Nephron progenitor cell (in vitro differentiated cells): ENCODE measurements at regions not wholly inside any gene's neighbourhood (a gene's known extent, or its start where the extent isn't known, plus 50 kb on each side); places are given as distances from the start of the nearest gene placed in this dataset.

ENCODE experiments used
- DNase-seq: peaks from one replicate; pipeline ENCODE4 v3.0.0; 2021
- H3K27ac Mint-ChIP-seq: 2 replicates; pipeline ENCODE4 v1.8.0; 2021; ENCODE audit warnings: mild to moderate bottlenecking, moderate library complexity, mixed read lengths
- H3K27me3 Mint-ChIP-seq: 2 replicates; pipeline ENCODE4 v1.8.0; 2021; ENCODE audit warnings: mild to moderate bottlenecking, low read depth, mixed read lengths; ENCODE audit not compliant: poor library complexity
- H3K36me3 Mint-ChIP-seq: 2 replicates; pipeline ENCODE4 v1.8.0; 2021; ENCODE audit warnings: low read depth, mixed read lengths
- H3K4me1 Mint-ChIP-seq: 2 replicates; pipeline ENCODE4 v1.8.0; 2021; ENCODE audit warnings: mixed read lengths
- H3K4me3 Mint-ChIP-seq: 2 replicates; pipeline ENCODE4 v1.8.0; 2021; ENCODE audit warnings: mild to moderate bottlenecking, moderate library complexity, mixed read lengths
- H3K9me3 Mint-ChIP-seq: 2 replicates; pipeline ENCODE4 v1.8.0; 2021; ENCODE audit warnings: mild to moderate bottlenecking, moderate library complexity, mixed read lengths
- TF ChIP-seq, protein P1 (sequence below): fragments of 200-600 bp; sonication (generic); IDR thresholded peaks from 2 replicates; pipeline ENCODE4 v1.5.0; 2021; ENCODE audit warnings: antibody characterized with exemption

DNA sequence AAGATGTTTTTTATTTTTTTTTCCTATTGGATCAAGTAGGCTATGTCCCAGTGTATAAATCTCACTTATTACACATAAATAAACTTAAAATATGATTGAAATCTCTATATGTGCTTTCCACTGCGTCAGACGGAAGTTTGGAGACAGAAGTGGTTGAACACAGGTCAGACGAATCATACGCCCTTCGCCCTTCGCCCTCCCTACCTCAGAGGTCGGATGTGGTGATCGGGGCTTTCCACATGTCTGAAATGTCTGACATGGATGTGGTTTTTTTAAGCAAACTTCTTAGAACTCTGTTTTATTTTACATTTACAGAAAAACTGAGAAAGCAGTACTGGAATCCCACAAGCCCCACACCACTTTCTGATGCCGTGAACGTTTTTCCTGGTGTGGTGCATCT is 344.4 kb downstream of the THBS2 start:
- no peak for DNase-seq
- Mint-ChIP-seq H3K27ac (no peak overlapping the region), H3K4me1 (no peaks in the 10 kb centered on the region), H3K9me3 (peaks cover 49% of the 10 kb centered on the region), H3K36me3 (no peaks in the 10 kb centered on the region), H3K4me3 (no peak overlapping the region), H3K27me3 (no peaks in the 10 kb centered on the region)
- TF ChIP-seq, protein P1, sequence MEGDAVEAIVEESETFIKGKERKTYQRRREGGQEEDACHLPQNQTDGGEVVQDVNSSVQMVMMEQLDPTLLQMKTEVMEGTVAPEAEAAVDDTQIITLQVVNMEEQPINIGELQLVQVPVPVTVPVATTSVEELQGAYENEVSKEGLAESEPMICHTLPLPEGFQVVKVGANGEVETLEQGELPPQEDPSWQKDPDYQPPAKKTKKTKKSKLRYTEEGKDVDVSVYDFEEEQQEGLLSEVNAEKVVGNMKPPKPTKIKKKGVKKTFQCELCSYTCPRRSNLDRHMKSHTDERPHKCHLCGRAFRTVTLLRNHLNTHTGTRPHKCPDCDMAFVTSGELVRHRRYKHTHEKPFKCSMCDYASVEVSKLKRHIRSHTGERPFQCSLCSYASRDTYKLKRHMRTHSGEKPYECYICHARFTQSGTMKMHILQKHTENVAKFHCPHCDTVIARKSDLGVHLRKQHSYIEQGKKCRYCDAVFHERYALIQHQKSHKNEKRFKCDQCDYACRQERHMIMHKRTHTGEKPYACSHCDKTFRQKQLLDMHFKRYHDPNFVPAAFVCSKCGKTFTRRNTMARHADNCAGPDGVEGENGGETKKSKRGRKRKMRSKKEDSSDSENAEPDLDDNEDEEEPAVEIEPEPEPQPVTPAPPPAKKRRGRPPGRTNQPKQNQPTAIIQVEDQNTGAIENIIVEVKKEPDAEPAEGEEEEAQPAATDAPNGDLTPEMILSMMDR, result no peak

DNA sequence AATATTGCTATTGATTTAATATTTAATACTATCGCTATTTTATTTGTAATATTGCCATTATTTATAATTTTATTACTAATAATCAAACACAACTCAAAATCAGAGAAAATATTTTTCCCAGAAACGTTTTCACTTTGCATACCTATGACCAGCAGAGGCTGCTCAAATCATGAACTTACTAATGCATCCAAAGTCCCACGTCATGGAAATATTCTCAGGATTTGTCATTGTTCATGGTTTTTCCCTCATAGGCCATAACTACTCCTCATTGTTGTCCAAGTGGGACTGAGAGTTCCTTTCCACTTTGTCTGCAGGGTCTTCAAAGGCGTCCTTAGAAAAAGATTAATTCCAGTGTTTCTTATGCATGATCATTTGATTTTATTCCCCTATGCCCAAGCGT is 344.8 kb downstream of the THBS2 start:
- no peaks in the 10 kb centered on the region for H3K4me1 Mint-ChIP-seq
- H3K27me3 Mint-ChIP-seq, result peaks cover under 1% of the 10 kb centered on the region
- H3K27ac Mint-ChIP-seq, result no peak overlapping the region
- TF ChIP-seq, protein P1, result no peak
- H3K9me3 Mint-ChIP-seq, result peaks cover 49% of the 10 kb centered on the region
- H3K4me3 Mint-ChIP-seq, result no peak overlapping the region
- no peak for DNase-seq
- no peaks in the 10 kb centered on the region for H3K36me3 Mint-ChIP-seq

DNA sequence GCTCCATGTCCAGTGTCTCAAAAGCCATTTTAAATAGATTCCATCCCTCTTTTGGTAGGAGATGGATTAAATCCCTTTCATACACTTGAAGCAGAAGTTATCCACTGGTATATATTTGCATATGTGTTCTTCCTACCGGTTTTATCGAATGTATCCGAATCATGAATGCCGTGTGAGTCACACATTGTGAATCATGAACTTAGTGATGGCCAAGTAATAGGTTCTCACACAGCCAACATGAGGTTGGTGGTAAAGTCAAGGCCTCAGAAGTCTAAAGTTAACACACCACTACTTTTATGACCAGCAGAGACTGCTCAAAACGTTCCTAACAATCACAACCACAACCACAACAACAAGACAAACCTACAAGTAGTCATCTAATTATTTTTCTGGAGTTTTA is 345.5 kb downstream of the THBS2 start:
- Mint-ChIP-seq H3K9me3 (peaks cover 49% of the 10 kb centered on the region), H3K27me3 (peaks cover 3% of the 10 kb centered on the region), H3K27ac (no peak overlapping the region), H3K4me3 (no peak overlapping the region), H3K36me3 (no peaks in the 10 kb centered on the region), H3K4me1 (no peaks in the 10 kb centered on the region)
- TF ChIP-seq, protein P1, result no peak
- no peak for DNase-seq

DNA sequence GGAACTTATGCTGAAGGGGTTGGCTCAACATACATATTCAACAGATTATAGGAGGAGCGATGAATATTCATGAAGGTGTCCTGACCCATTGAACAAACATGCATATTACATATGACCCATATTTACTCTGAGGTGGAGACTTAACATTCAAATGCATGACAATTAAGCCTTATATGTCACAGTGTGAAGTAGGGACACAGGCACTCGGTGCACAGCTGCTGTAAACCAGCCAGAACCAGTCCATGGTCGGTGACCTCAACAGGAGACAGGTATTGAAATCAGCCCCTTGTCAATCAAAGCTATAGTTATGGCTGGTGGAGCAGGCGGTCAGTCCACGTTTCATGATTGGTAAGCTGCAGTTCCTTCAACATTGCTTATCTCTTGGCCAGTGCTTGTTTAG is 347.3 kb downstream of the THBS2 start:
- DNase-seq, result no peak
- H3K27me3 Mint-ChIP-seq, result peaks cover 3% of the 10 kb centered on the region
- no peak overlapping the region for H3K4me3 Mint-ChIP-seq
- TF ChIP-seq, protein P1, result no peak
- peaks cover 4% of the 10 kb centered on the region for H3K4me1 Mint-ChIP-seq
- no peaks in the 10 kb centered on the region for H3K36me3 Mint-ChIP-seq
- H3K27ac Mint-ChIP-seq, result no peak overlapping the region
- peaks cover 39% of the 10 kb centered on the region for H3K9me3 Mint-ChIP-seq

DNA sequence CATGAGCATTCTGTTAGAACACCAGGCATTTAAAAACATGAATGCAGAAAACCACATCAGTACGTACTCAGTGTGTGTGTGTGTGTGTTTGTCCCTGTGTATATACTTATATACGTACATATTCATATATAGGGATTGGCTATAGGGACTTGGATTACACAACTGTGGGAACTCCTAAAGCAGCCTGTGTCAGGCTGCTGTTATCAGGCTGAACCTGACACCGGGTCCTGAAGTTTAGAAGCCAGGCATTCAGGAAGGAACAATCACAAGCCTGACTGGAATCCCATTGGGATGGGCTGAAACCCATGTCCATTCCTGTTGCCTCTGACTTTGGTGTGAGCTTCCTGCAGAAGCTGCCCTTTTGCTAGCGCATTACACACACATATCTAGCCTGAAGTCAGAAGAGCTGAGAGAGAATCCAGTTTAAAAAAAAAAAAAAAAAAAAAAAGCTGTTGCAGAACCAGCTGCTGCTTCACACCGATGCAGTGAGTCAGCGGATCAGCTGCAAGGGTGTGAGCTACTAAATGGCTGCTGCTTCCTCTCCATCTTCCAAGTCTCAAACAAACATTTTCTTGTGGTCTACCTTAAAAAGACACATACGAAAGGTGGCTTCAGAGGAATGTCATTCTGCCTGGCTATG is 348.1 kb downstream of the THBS2 start:
- H3K27me3 Mint-ChIP-seq, result peaks cover 7% of the 10 kb centered on the region
- DNase-seq, result no peak

More for the DNA sequence above, 348.1 kb downstream of the THBS2 start:
- peaks cover 7% of the 10 kb centered on the region for H3K4me1 Mint-ChIP-seq
- TF ChIP-seq, protein P1, result no peak
- peaks cover 37% of the 10 kb centered on the region for H3K9me3 Mint-ChIP-seq
- no peak overlapping the region for H3K27ac Mint-ChIP-seq
- no peak overlapping the region for H3K4me3 Mint-ChIP-seq
- no peaks in the 10 kb centered on the region for H3K36me3 Mint-ChIP-seq
